ENCODE measurements at regions not wholly inside any gene's neighbourhood (a gene's known extent, or its start where the extent isn't known, plus 50 kb on each side); places are given as distances from the start of the nearest gene placed in this dataset.
A peak's percentile ranks its signal among the peaks of the same experiment; 100 is the strongest.

- peak; percentile 21 for DNase-seq
These were observed 58.0 kb upstream of the TEX9 start for GRCh38 chr15:56307180-56307579.

- DNase-seq, result no peak
These were observed 55.0 kb upstream of the RFX7 start for GRCh38 chr15:56298723-56299122.

- no peak for DNase-seq
These were observed 51.8 kb upstream of the RFX7 start for GRCh38 chr15:56295433-56295832.

GRCh38 chr15:56293495-56294292, 50.0 kb upstream of the RFX7 start:
- DNase-seq, result no peak
